ENCODE measurements at regions not wholly inside any gene's neighbourhood (a gene's known extent, or its start where the extent isn't known, plus 50 kb on each side); places are given as distances from the start of the nearest gene placed in this dataset.
"Not testable (repeated sequence)": the region's sequence is repeated elsewhere in the genome, so short reads cannot be mapped to it uniquely, and the experiment has no call there.

DNA sequence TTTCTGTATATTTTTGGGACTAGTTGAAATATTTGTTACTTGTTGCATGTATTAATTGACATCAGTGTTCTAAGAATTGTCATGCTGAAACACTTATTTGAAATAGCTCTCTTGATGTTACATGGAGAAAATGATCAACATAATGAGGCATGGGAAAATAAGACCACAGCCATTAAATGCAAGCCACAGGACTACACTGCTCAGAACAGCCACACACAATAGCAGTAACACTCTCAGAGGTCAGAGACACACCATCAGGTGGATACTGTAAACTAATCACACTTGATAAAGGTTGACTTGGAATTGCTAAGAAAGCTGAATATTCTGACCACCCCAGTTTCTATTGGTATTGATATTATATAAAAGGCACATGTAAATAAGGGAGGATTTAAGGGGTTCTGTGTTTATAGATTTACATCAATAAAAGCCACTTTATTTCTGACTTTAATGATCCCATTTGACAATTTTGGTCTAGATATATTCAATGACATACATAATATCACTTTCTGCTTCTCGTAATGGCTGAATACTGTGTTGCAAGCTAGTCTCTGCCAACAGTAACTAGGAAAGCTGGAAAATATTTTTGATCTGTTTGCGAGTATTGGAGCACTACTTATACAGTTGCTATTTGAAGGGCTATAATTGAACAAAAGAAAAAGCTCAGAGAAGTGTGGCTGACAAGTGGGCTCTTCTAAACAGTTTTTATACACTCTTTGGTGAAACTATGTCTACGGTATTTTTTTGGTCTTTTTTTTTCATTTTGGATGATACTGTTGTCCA is 876.5 kb upstream of the INTU start:
- H3K27me3 Mint-ChIP-seq, result no peaks in the 10 kb centered on the region
- no peak overlapping the region for H3K27ac Mint-ChIP-seq
- no peak overlapping the region for H3K4me3 Mint-ChIP-seq
- peaks cover 5% of the 10 kb centered on the region for H3K9me3 Mint-ChIP-seq
- no peaks in the 10 kb centered on the region for H3K36me3 Mint-ChIP-seq (ENCODE audit: low read depth)
- no peaks in the 10 kb centered on the region for H3K4me1 Mint-ChIP-seq
- no peak for ATAC-seq (replicated peaks)

GRCh38 chr4:126757219-126757618 is 875.5 kb upstream of the INTU start:
- Mint-ChIP-seq H3K4me3 (no peak overlapping the region), H3K4me1 (no peaks in the 10 kb centered on the region), H3K36me3 (ENCODE audit: low read depth) (no peaks in the 10 kb centered on the region), H3K27me3 (no peaks in the 10 kb centered on the region), H3K27ac (no peak overlapping the region), H3K9me3 (peaks cover 5% of the 10 kb centered on the region)
- no peak for ATAC-seq (replicated peaks)

DNA sequence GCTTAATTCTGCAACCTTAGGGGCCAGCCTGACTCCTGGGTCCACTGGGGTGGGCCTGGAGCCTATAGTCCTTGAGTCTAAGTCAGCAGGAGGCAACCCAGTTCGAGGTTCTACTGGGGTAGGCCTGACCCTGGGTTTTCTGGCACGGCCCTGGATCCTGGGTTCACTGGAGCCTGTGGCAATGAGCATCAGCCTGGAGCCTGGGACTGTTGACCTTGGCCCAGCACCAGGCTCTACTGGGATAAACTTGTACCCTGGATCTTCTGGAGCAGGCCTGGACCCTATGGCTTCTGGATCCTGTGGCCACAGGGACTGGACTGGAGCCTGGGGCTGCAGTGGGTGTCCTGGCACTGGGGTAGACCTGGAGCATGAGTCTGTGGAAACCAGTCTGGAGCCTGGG is 874.3 kb upstream of the INTU start:
- Mint-ChIP-seq H3K4me3 (no peak overlapping the region), H3K9me3 (peaks cover 10% of the 10 kb centered on the region), H3K27me3 (no peaks in the 10 kb centered on the region), H3K27ac (no peak overlapping the region), H3K36me3 (ENCODE audit: low read depth) (no peaks in the 10 kb centered on the region), H3K4me1 (no peaks in the 10 kb centered on the region)
- ATAC-seq (replicated peaks), result no peak

GRCh38 chr4:126761947-126762662 is 870.7 kb upstream of the INTU start:
- no peak overlapping the region for H3K4me3 Mint-ChIP-seq
- no peak overlapping the region for H3K27ac Mint-ChIP-seq
- H3K9me3 Mint-ChIP-seq, result peaks cover 12% of the 10 kb centered on the region
- H3K4me1 Mint-ChIP-seq, result no peaks in the 10 kb centered on the region
- no peaks in the 10 kb centered on the region for H3K36me3 Mint-ChIP-seq (ENCODE audit: low read depth)
- no peak for ATAC-seq (replicated peaks)
- H3K27me3 Mint-ChIP-seq, result no peaks in the 10 kb centered on the region

GRCh38 chr4:126762663-126763247 is 870.0 kb upstream of the INTU start:
- ATAC-seq (replicated peaks), result no peak
- peaks cover 12% of the 10 kb centered on the region for H3K9me3 Mint-ChIP-seq
- no peaks in the 10 kb centered on the region for H3K27me3 Mint-ChIP-seq
- H3K4me3 Mint-ChIP-seq, result no peak overlapping the region
- H3K4me1 Mint-ChIP-seq, result no peaks in the 10 kb centered on the region
- no peak overlapping the region for H3K27ac Mint-ChIP-seq
- no peaks in the 10 kb centered on the region for H3K36me3 Mint-ChIP-seq (ENCODE audit: low read depth)

DNA sequence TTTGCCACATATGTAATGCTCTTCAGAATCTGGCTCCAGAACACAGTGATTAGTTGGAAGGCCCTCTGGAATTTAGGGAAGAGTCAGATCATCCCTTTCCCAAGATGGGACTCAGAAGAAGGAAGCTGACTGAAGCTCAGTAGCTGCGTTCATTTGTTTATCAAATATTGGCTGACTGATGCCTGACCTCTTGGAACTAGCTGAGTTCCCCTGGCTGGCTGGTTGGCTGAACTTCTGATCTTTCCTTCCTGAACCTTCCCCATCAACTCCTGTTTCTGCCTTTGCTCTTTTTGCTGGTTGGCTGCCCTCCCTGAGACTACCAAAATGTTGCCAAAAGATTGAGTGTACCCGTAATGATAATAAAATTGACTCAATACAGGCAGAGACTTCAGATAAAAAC is 866.5 kb upstream of the INTU start:
- Mint-ChIP-seq H3K4me1 (no peaks in the 10 kb centered on the region), H3K36me3 (ENCODE audit: low read depth) (no peaks in the 10 kb centered on the region), H3K27me3 (no peaks in the 10 kb centered on the region), H3K27ac (no peak overlapping the region), H3K9me3 (peaks cover 12% of the 10 kb centered on the region), H3K4me3 (no peak overlapping the region)
- no peak for ATAC-seq (replicated peaks)

DNA sequence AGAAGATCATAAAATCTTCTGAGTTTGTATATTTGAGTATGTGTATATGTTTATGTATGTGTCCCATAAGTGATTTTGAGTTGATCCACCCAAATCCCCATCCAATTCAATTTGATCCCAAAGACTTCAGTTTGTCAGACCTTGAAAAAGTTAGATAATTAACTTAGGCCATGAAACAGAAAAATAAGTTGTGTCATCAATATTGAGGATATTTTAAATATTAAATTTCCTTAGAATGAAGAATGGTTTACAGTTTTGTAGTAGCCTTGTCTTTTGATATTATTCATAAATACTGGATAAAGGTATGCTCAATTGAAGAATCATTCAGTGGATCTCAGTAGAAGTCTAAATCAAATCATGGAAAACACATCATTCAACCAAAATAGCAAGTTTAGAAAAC is 864.4 kb upstream of the INTU start:
- Mint-ChIP-seq H3K36me3 (ENCODE audit: low read depth) (no peaks in the 10 kb centered on the region), H3K27me3 (no peaks in the 10 kb centered on the region), H3K4me3 (no peak overlapping the region), H3K4me1 (no peaks in the 10 kb centered on the region), H3K27ac (no peak overlapping the region), H3K9me3 (peaks cover 8% of the 10 kb centered on the region)
- no peak for ATAC-seq (replicated peaks)

GRCh38 chr4:126770811-126771553 is 861.8 kb upstream of the INTU start:
- not testable (repeated sequence) for H3K4me1 Mint-ChIP-seq; ATAC-seq (replicated peaks); H3K4me3 Mint-ChIP-seq; H3K36me3 Mint-ChIP-seq (ENCODE audit: low read depth); H3K27me3 Mint-ChIP-seq; H3K27ac Mint-ChIP-seq; H3K9me3 Mint-ChIP-seq

- ATAC-seq (replicated peaks); H3K4me3 Mint-ChIP-seq; H3K36me3 Mint-ChIP-seq (ENCODE audit: low read depth); H3K9me3 Mint-ChIP-seq; H3K4me1 Mint-ChIP-seq; H3K27ac Mint-ChIP-seq; H3K27me3 Mint-ChIP-seq: not testable (repeated sequence)
These were observed 861.1 kb upstream of the INTU start for GRCh38 chr4:126771618-126772017.

DNA sequence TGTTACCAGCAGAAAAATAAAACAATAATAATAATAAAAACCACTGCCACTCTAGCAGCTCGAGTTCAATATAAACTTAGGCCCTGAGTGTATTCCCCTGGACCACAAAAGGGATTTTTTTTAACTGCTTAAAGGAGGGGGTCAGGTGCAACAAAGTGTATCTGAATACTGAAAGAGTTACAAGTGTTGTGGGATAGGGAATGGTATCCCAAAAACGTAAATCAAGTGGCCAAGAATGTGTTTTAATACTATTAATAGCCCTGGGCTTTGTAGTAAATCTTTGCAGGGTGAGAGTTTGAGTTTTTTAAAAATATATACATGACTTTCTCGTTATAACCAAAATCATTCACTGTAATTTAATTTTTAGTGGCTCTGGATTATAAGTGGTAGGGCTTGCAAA is 860.1 kb upstream of the INTU start:
- H3K4me3 Mint-ChIP-seq, result no peak overlapping the region
- ATAC-seq (replicated peaks), result no peak
- H3K9me3 Mint-ChIP-seq, result peaks cover 5% of the 10 kb centered on the region
- H3K27ac Mint-ChIP-seq, result no peak overlapping the region
- H3K27me3 Mint-ChIP-seq, result no peaks in the 10 kb centered on the region
- H3K36me3 Mint-ChIP-seq (ENCODE audit: low read depth), result no peaks in the 10 kb centered on the region
- H3K4me1 Mint-ChIP-seq, result no peaks in the 10 kb centered on the region

DNA sequence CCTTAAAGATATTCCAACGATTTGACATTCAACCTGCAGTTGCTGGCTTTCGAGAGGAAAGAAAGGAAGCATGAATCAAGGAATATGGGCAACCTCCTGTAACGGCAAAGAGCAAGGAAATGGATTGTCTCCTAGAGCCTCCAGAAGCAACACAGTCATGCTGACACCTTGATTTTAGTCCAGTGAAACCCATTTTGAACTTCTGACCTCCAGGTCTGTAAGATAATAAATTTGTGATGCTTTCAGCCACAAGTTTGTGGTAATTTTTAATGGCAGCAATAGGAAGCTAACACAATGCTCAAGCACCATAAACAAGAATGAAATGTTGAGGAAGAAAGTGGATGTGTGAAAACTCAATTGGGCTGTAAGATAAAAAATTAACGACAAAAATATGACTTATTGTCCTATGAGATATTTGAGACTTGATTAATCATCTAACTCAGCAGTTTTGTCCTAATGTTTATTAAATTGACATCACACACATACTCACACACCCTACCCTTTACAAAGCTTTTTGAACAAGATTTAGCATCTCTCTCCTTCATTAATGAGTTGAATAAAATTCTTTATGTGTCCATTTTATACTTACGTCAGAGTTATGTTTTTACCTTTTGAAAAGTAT is 857.2 kb upstream of the INTU start:
- no peak overlapping the region for H3K27ac Mint-ChIP-seq
- no peak for ATAC-seq (replicated peaks)
- H3K36me3 Mint-ChIP-seq (ENCODE audit: low read depth), result no peaks in the 10 kb centered on the region
- H3K4me1 Mint-ChIP-seq, result no peaks in the 10 kb centered on the region
- peaks cover 5% of the 10 kb centered on the region for H3K9me3 Mint-ChIP-seq
- H3K27me3 Mint-ChIP-seq, result no peaks in the 10 kb centered on the region
- H3K4me3 Mint-ChIP-seq, result no peak overlapping the region

DNA sequence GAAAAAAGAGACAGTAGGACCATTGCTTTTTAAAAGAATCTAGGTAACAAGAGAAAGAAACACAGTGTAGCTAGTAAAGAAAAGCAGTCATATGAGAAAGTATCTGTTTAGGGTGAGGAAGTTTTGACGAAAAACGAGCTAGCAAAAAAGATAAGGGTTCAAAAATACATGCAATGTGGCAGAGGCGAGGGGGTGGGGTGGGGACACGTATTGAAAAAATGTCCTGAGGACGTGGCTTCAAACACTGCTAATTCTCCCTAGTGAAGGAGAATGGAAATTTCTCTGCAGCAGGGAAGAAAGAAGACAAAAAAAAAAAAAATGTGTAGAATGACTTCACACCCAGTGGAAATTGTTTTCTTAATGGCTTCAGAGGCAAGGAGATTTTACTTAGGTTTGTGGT is 856.4 kb upstream of the INTU start:
- H3K36me3 Mint-ChIP-seq (ENCODE audit: low read depth), result no peaks in the 10 kb centered on the region
- H3K4me3 Mint-ChIP-seq, result no peak overlapping the region
- H3K9me3 Mint-ChIP-seq, result peaks cover 5% of the 10 kb centered on the region
- no peaks in the 10 kb centered on the region for H3K4me1 Mint-ChIP-seq
- no peak overlapping the region for H3K27ac Mint-ChIP-seq
- no peaks in the 10 kb centered on the region for H3K27me3 Mint-ChIP-seq
- ATAC-seq (replicated peaks), result no peak

DNA sequence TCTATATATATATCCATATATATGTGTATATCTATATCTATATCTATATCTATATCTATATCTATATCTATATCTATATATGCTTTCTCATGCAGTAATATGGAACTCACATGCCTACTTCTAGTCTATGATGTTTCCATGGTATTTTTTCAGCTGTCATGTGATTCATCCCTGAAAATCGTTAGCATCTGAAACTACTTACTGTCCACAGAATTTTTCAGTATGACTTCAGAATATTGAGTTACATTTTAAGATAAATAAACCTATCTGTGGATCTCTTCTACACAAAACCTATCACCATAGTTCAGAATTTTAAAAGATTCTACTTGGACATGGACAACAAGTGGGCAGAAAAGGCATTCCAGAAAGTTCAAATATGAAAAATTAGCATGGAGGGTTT is 855.1 kb upstream of the INTU start:
- Mint-ChIP-seq H3K36me3 (ENCODE audit: low read depth) (no peaks in the 10 kb centered on the region), H3K27ac (no peak overlapping the region), H3K4me3 (no peak overlapping the region), H3K9me3 (peaks cover 5% of the 10 kb centered on the region), H3K4me1 (no peaks in the 10 kb centered on the region), H3K27me3 (no peaks in the 10 kb centered on the region)
- no peak for ATAC-seq (replicated peaks)

DNA sequence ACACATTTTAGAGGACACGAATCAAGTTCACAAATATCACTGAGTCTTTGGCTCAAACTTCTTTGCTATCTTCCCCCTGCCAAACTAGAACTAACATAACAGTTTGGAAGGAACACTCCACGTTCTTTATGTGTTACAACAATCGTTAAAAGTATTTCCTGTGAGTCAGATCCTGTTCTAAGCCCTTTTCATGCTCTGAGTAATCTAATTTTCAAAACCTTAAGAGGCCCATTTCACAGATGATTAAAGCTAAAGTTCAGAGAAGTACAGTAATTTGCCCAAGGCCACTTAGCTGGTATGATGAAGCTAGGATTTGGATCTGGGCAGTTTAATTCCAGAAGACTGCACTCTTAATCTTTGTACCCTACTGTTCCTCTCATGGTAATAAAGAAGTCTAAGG is 854.4 kb upstream of the INTU start:
- peaks cover 5% of the 10 kb centered on the region for H3K9me3 Mint-ChIP-seq
- H3K4me1 Mint-ChIP-seq, result no peaks in the 10 kb centered on the region
- no peaks in the 10 kb centered on the region for H3K27me3 Mint-ChIP-seq
- H3K27ac Mint-ChIP-seq, result no peak overlapping the region
- ATAC-seq (replicated peaks), result no peak
- H3K4me3 Mint-ChIP-seq, result no peak overlapping the region
- H3K36me3 Mint-ChIP-seq (ENCODE audit: low read depth), result no peaks in the 10 kb centered on the region
